GM21423 (cell line): ENCODE measurements at regions not wholly inside any gene's neighbourhood (a gene's known extent, or its start where the extent isn't known, plus 50 kb on each side); places are given as distances from the start of the nearest gene placed in this dataset.
"Not testable (repeated sequence)": the region's sequence is repeated elsewhere in the genome, so short reads cannot be mapped to it uniquely, and the experiment has no call there.

Experiments used
- ATAC-seq: cut with Tn5 transposase; IDR thresholded peaks from one replicate; pipeline ENCODE4 v1.9.1; 2021; ENCODE audit warnings: mild to moderate bottlenecking, moderate library complexity; ENCODE audit not compliant: unreplicated experiment

DNA sequence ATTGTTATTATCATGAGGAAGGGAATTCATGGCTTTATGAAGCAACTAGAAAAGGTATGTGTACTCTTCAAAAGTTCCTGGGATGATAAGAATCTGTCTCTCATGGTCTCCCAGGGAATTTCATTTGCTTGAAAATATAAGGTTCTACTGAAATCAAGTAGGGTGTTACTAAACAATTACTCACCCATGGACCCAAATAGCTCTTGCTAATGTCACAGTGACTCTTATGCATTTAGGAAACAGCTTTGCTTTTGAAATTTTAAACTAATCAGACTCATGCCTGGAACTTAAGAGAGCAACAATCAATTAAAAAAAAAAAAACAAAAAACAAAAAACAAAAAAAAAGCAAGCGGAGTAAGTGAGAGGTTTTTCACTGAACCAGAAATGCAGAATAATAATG lies 1546.3 kb upstream of the TENM4 start:
- no peak for ATAC-seq

- no peak for ATAC-seq
Measured at GRCh38 chr11:80986421-80987074, 1545.7 kb upstream of the TENM4 start.

DNA sequence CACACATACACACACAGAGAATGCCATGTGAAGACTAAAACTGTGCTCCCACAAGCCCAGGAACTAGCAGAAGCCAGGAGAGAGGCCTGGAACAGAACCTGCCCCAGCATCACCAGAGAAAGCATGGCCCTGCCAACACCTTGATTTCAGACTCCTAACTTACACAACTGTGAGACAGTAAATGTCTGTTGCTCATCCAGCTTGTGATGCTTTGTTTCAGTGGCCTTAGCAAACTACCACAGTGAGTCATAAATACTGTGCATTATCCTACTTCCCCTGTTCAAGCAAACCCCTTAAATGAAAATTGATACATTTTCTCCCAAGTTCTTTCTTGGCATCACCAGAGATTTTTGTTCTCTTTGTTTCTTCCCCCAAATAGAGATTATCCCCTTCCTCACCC lies 1539.4 kb upstream of the TENM4 start:
- ATAC-seq, result no peak

- ATAC-seq, result no peak
Measured at GRCh38 chr11:80973786-80974185, 1533.0 kb upstream of the TENM4 start.

DNA sequence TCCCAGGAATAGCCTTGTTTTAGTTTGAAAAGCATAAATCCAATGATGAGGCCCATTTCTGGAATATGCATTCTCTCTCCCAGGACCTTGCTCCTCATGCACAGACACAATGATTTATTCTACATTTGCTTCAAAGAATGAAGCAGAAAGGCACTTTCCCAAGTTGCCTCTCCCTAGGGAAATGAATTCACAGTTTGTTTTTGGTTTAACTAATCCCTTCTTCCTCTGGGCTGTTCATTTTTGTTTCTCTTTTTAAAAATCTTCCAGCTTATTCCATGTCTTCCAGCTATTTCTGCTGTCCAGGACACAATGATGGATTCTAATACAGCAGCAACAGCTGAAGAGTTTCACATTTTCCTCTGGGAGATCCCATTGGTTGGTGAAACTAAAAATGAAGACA lies 1529.2 kb upstream of the TENM4 start:
- ATAC-seq, result no peak

GRCh38 chr11:80967649-80968048 lies 1526.8 kb upstream of the TENM4 start:
- no peak for ATAC-seq

- ATAC-seq, result no peak
Measured at GRCh38 chr11:80960381-80961029, 1519.7 kb upstream of the TENM4 start.

DNA sequence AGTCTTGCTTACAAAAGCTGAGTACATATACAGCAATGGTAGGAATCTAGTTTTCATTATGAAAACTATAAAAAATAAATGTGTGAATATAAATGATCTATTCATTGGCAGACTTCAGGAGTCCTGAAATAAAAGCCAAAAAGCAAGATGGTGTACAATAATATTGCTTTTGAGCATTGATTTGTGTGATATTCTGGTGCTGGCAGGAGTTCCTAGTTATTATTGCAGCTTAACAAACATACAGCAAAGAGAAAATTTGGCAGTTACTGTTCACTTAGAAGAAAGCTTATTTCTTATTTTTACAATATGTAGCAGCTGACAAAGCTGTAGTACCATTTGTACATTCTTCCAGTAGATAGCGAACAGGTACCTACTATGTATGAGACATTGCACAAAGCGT lies 1518.9 kb upstream of the TENM4 start:
- ATAC-seq, result no peak

- ATAC-seq, result no peak
Measured at GRCh38 chr11:80958987-80959386, 1518.2 kb upstream of the TENM4 start.

- no peak for ATAC-seq
Measured at GRCh38 chr11:80958361-80958760, 1517.5 kb upstream of the TENM4 start.

GRCh38 chr11:80955588-80955987 lies 1514.8 kb upstream of the TENM4 start:
- ATAC-seq, result no peak

- ATAC-seq, result no peak
Measured at GRCh38 chr11:80948781-80949180, 1508.0 kb upstream of the TENM4 start.

DNA sequence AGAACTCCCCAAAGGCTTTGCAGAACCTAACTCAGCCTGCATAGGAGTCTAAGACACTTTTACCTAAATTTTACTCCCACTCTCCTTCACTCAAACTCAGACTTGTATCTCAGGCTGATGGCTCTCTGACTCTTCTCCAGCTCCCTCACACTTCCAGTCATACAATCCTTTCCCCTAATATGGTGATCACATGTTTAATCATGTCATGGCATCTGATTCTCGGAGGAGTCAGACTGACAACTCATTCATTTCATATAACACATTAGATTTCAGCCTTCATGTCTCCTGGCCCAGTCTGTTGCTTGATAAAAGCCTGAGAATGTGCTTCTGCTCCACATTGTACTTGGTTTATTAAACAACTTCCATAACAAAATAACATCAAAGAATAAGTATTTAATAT lies 1503.9 kb upstream of the TENM4 start:
- ATAC-seq, result no peak

GRCh38 chr11:80943226-80943625 lies 1502.4 kb upstream of the TENM4 start:
- ATAC-seq, result no peak

- no peak for ATAC-seq
Measured at GRCh38 chr11:80937842-80938241, 1497.0 kb upstream of the TENM4 start.

- no peak for ATAC-seq
Measured at GRCh38 chr11:80930038-80930437, 1489.2 kb upstream of the TENM4 start.

DNA sequence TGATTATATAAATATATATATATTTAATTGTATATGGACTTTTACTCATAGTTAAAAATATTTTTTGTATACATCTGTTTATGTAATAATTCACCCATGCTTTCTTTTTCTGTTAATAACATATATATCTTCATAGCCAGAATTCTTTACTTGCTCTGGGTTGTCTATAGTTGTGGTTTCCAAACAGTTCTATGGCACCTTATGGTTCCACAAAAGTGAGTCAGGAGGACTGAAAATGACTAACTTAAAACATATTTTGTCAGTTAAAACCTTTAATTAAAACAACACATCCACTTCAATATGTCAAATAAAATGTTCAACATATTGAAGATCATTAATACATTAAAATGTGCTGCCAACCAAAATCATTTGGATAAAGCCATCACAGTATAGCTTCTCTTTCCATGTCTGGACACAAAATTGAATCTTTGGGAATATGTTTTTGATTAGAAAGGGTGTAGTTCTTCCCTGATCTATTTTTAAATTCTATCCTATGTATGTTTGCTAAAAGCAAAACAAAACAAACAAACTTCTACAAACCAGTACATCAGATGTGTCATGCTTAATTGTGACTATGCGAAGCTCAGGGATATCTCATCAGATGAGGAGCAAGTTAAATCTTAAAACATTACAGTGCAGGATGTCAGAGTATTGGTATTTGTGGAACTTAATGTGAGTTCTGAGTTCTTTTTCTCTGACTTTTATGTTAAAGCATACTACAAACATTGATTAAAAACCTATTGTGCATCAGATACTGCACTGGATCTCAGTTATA lies 1488.4 kb upstream of the TENM4 start:
- ATAC-seq, result no peak

DNA sequence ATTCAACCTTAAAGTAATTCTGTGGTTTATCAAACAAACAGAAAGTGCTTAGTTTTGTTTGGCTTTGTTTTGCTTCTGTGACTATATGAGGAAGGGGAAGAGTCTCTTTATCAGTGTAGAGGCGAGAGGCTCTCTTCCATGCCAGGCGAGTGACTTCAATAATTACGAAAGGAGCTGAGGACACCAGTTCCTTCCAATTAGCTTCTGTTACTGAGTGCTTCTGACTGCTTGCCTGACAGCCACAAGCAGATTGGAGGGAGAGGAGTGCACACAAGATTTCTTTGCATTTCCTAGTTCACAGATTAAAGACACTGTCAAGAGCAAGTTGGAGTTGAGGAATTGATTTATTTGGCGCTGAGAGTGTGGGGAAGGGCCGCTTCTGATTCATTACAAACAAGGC lies 1484.5 kb upstream of the TENM4 start:
- ATAC-seq, result no peak

GRCh38 chr11:80921310-80921709 lies 1480.5 kb upstream of the TENM4 start:
- not testable (repeated sequence) for ATAC-seq

DNA sequence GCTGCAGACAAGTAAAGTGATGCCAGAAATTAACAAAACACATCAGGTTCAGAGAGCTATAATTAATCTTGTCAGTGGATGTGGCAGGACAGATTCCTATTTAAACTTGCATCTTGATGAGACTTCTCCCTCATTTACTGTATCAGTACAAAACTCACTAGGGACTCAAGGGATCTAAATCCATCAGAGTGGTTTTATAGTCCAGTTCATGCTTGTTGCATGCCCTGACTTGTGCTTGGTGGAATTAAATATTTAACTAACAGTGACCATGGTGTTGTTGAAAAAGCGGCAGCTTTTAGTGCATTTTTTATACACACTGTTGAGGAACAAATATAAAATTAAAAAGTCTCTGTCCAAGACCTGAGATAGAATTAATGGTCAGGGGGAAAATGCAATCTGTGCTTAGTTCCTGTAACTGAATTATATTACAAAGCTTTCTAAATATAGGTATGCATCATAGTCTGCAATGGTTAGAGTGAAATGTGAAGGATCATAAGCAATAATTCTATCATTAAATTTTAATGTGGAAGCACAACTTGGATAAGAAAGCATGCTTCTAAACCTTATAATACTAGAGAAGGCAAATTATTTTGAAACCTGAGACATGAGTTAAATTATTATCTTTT lies 1475.5 kb upstream of the TENM4 start:
- no peak for ATAC-seq

GRCh38 chr11:80914311-80914710 lies 1473.5 kb upstream of the TENM4 start:
- no peak for ATAC-seq

DNA sequence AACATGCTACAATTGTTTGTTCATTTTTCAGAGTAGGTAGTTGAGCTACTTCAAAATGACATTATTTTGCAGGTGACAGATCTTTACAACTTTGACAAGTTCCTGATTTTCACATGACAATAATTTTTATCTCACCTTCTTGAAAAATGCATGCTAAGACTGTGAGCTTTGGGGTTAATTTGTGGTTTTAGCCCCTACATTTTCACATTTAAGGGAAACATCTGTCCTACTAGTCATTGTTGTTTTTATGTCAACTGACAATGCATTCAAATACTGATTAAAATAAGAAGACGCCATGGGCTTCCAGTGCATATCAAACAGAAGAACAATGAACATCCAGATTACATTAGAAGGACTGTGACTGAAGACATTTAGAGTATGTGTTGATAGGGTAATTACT lies 1470.8 kb upstream of the TENM4 start:
- ATAC-seq, result no peak
